ENCODE measurements at regions not wholly inside any gene's neighbourhood (a gene's known extent, or its start where the extent isn't known, plus 50 kb on each side); places are given as distances from the start of the nearest gene placed in this dataset.
"Not testable (repeated sequence)": the region's sequence is repeated elsewhere in the genome, so short reads cannot be mapped to it uniquely, and the experiment has no call there.

DNA sequence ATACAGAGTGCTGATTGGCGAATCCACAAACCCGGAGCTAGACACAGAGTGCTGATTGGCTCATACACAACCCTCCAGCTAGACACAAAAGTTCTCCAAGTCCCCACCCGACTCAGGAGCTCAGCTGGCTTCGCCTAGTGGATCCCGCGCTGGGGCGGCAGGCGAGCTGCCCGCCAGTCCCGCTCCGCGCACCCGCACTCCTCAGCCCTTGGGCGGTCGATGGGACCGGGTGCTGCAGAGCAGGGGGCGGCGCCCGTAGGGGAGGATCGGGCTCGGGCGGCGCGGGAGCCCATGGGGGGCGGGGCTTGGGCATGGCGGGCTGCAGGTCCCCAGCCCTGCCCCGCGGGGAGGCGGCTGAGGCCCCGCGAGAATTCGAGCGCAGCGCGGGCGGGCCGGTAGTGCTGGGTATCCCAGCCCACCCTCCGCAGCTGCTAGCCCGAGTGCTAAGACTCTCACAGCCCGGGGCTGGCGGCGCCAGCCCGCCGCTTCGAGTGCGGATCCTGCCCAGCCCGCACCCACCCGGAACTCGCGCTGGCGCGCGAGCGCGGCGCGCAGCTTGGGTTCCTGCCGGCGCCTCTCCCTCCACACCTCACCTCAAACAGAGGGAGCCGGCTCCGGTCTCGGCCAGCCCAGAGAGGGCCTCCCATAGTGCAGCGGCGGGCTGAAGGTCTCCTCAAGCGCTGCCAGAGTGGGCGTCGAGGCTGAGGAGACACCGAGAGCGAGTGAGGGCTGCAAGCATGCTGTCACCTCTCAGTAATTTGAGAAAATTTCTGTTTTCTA lies 75.5 kb upstream of the ATP5MC3 start:
- no peak for DNase-seq (ENCODE audit: low spot score)

DNA sequence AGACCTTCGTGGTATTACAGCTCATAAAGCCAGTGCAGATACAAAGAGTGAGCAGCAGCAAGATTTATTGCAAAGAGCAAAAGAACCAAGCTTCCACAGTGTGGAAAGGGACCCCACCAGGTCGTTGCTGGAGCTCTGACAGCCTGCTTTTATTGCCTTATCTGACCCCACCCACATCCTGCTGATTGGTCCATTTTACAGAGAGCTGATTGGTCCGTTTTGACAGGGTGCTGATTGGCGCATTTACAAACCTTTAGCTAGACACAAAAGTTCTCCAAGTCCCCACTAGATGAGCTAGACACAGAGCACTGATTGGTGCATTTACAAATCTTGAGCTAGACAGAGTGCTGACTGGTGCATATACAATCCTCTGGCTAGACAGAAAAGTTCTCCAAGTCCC lies 74.9 kb upstream of the ATP5MC3 start:
- DNase-seq (ENCODE audit: low spot score) = not testable (repeated sequence)

DNA sequence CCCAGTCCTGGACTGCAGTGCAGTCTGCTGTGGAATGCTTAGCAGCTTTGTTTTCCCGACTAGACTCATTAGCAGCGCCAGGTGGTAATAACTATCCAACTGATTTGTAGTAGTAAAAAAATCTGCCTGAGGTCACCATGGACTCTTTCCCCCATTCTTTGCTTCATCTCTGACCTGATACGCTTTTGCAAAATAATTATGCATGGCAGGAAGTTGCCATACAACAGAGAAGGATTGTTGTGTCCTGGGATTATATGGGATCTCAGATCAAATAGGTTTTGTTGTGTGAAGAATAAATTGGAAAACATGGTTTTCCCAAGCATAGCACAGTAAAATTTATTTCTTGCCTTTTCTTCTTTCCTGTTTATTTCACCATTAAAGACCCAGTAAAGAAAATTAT lies 72.4 kb upstream of the ATP5MC3 start:
- DNase-seq (ENCODE audit: low spot score) = no peak

DNA sequence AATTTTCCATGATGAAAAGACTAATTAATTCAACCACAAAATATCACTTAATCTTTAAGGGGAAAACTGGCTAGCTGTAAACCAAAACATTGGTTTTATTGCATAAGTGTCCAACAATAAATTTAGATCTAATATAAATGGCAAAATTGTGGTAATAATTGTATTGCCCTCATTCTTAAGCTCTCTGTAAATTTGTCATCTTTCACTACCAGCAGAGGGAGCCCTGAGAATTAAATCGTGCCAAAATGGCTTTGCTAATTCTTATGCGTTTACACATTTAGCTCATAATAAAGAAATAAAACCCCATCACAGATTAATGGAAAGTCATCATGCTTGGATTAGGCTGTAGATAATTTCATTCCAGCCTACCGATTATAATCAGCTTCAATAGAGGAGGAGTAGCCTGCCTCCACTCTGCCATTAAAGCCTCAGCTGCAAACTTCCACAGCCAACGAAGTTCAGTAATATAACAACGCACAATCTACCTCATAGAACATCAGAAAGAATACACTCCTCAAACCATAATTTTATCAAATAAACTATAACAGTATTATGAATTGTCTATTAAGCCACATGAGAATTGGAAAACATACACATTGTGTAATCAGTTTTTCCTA lies 70.0 kb upstream of the ATP5MC3 start:
- DNase-seq (ENCODE audit: low spot score) = peak; percentile 17

DNA sequence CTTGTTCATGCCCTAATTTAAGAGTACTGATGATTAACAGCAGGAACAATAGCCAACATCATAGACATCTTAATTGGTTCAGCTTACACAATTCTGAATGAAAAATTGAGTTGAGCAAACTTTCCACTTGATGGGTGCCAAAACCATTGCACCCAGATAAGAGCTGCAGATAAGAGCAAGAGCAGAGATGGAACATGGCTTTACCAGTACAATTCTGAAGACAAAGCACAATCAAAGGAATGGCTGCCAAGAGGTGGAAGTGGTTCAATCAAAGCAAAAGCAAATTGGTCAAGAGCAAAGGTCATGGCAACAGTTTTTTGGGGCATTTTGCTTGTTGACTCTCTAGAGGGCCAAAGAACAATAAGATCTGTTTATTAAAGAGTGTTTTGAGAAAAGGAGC lies 65.6 kb upstream of the ATP5MC3 start:
- DNase-seq (ENCODE audit: low spot score) = no peak

DNA sequence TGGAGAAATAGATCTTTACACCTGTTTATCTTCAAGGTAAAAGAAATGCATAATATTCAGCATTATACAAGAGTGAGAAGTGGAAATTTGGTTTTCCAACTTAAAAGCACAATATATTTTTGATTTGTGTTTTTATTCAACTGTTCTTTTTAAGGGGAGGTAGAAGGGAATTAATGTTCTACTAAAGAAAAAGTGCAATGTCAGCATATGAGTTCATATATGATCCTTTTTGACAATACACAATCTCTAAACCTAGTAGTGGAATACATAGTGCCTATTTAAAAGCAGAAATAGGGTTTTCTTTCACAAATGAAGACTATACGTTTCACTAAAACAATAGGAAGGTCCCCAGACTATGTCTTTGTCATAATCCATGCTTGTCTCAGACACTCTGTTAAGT lies 63.2 kb upstream of the ATP5MC3 start:
- DNase-seq (ENCODE audit: low spot score) = no peak

DNA sequence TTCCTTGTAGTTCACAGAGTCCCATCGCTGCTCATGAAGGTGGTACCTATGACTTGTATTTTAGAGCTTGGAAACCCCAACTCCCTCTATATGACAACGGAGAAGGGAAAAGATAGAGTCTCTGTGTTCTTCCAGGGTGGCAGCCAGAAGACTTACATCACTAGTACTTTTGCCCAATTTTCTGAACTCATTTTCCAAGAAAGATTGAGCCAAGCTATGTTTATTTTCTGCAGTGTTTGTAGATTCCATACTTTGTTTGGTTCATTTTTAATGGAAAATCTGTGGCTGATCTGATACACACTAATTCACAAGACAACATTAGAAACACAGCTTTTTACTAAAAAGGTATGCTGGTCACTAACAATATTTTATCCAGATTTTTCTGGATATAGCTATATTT lies 60.2 kb upstream of the ATP5MC3 start:
- DNase-seq (ENCODE audit: low spot score) = no peak

DNA sequence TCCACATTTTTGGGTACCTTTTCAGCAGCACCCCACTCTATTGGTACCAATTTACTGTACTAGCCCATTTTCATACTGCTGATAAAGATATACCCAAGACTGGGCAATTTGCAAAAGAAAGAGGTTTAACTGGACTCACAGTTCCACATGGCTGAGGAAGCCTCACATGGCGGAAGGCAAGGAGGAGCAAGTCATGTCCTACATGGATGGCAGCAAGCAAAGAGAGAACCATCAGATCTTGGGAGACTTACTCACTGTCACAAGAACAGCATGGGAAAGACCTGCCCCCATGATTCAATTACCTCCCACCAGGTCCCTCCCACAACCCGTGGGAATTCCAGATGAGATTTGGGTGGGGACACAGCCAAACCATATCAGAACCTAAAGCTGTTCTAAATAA lies 58.5 kb upstream of the ATP5MC3 start:
- DNase-seq (ENCODE audit: low spot score) = not testable (repeated sequence)

DNA sequence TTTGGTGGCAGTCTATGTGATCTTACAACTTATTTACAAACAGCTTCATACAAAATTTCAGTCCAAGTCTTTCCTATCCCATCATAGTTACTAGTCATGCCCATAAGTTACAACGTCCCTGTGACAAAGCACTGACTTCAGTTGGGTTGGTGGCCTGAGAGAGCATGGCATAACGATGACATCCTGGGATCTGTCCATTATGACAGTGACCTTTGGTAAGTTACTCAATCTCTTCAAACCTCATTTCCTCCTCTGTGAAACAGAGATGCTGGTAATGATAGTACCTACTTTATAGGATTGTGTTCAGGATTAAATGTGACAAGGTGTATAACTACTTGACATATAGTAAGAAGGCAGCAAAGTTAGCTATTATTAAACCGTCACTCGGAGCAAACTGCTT lies 55.4 kb upstream of the ATP5MC3 start:
- DNase-seq (ENCODE audit: low spot score) = no peak

DNA sequence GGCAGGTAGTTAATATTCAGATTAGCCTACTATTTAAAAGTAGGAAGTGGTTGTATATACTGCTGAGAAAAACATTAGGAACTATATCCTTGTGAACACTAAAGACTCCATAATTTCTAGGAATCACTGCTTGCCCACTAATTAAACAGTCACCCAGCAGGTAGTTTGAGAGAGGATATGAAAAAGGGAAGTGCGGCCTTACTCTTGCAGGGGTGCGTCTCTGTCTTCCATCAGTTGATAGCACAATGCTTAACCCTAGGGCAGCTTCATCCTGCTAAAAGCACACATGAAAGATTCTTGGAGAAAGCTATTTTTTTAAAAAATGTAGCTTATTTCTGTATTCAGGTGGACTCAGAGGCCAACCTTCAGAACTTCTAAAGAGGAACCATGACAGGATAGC lies 53.1 kb upstream of the ATP5MC3 start:
- DNase-seq (ENCODE audit: low spot score) = no peak

DNA sequence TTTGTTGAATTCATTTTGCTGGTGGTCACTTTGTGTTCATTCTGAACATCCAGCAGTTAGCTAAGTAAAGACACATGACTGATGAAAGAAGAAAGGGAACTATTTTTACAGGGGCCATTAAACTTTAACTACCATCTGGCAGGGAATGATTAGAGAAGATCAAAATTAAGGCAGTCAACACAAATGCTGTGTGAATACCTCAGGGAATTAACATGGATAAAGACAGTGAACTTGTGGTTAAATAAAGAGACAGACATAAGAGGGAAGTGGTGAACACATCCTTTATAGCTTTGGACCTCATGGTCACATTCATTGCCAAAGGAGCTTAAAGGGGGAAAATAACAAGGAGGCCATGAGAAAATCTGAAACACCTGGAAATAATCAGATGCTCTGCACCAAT lies 52.6 kb upstream of the ATP5MC3 start:
- DNase-seq (ENCODE audit: low spot score) = peak; percentile 20

DNA sequence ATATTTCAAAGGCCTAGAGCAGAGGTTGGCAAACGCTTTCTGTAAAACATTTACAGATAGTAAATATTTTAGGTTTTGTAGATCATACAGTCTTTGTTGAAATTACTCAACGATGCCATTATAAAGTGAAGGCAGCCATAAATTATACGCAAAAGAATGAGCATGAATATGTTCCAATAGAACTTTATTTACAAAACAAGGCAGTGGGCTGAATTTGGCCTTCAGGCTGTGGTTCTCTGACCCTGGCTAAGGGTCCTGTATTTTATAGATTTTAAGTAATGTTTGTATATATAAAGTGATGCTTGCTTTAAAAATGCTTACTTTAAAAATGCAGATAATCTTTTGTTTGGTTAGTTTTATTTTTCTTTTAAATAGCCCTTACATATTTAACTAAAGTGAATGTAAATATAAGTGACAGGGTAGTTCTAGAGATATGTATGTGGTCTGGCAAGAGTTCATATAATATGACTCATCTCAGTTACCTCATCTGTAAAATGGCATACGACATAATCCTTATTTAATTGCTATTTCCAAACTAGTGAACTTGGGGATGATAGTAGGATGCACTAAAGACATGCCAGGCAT lies 51.7 kb upstream of the ATP5MC3 start:
- peak; percentile 13 for DNase-seq (ENCODE audit: low spot score)
